ENCODE measurements at regions not wholly inside any gene's neighbourhood (a gene's known extent, or its start where the extent isn't known, plus 50 kb on each side); places are given as distances from the start of the nearest gene placed in this dataset.

- TF ChIP-seq CTCF (IDR thresholded peaks at IDR 0.05) (no peak), EZH2 (IDR thresholded peaks at IDR 0.05) (no peak), EZH2phosphoT487 (IDR thresholded peaks at IDR 0.05) (no peak)
These were observed 203.2 kb downstream of the LTN1 start for GRCh38 chr21:28789523-28789922.
